ENCODE measurements at regions not wholly inside any gene's neighbourhood (a gene's known extent, or its start where the extent isn't known, plus 50 kb on each side); places are given as distances from the start of the nearest gene placed in this dataset.

DNA sequence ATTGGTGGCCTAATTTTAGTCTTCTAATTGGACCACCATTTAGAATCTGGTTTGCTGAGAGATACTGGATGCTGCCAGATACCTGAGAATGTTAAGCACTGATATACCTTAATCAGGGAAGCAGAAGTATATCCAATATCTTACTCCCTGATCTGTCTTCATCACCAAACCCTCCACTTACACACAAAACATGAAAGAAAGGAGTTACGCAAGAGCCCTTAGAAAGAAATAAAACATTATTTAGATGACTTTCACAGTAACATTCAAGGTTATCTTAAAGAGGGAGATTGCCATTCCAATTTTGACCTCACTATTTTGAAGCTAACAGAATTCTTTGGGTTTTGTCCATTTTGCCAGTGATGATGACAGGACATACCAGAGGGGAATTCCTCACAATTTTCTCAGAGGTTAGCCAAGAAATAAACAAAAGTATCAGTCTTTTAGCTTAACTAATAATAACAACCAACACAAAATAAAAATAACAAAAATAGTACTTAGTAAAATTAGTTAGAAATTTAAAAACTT is 496.1 kb downstream of the NFIB start:
- peaks cover 5% of the 10 kb centered on the region for H3K4me1 ChIP-seq (ENCODE audit: control insufficient read depth, insufficient read depth, low read length)
- H3K9me3 ChIP-seq (ENCODE audit: control insufficient read depth, low read length), result no peaks in the 10 kb centered on the region
- whole genome bisulfite sequencing, 2 experiments (ENCODE audit: insufficient coverage in 1 of 2, insufficient read length in 1 of 2), result 100% methylated on average over 1 of the region's 1 CpG; no CpG with 5 or more reads in 1 of the 2 experiments
- Mint-ChIP-seq H3K27ac (no peak overlapping the region), H3K9me3 (no peaks in the 10 kb centered on the region), H3K4me1 (peaks cover 4% of the 10 kb centered on the region), H3K4me3 (no peak overlapping the region), H3K27me3 (ENCODE audit: insufficient read depth) (no peaks in the 10 kb centered on the region), H3K36me3 (ENCODE audit: low read depth) (no peaks in the 10 kb centered on the region)
- no peaks in the 10 kb centered on the region for H3K36me3 ChIP-seq (ENCODE audit: control insufficient read depth, insufficient read depth, low read length)
- H3K4me3 ChIP-seq (ENCODE audit: low read length), result no peak overlapping the region
- no peak overlapping the region for H3K27ac ChIP-seq (ENCODE audit: low read depth, low read length)
- TF ChIP-seq CTCF (conservative IDR thresholded peaks at IDR 0.05), result no peak
- H3K9ac ChIP-seq (ENCODE audit: extremely low read depth, low read length, poor library complexity, severe bottlenecking), result no peak overlapping the region
- DNase-seq, result no peak
- no peaks in the 10 kb centered on the region for H3K27me3 ChIP-seq (ENCODE audit: control insufficient read depth, insufficient read depth, low read length, poor library complexity, severe bottlenecking)

DNA sequence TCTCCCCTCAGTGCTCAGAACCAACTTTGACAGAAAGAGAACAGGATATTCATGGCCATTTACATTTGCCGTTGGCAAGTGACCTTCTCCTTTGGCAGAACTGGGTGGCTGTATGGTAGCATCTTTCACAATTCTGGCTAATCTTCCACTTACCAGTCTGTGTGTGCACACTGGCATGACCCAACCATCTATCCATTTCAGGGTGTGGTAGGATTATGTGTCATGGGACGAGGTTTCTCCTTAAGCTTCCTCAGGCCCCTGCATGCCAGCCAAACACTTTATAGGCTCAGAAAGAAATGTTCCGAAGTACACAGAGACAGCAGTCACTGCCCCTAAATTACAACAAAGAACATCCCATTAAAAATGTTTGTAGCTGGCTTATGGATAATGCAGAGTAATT is 497.1 kb downstream of the NFIB start:
- no peaks in the 10 kb centered on the region for H3K9me3 ChIP-seq (ENCODE audit: control insufficient read depth, low read length)
- Mint-ChIP-seq H3K27ac (no peak overlapping the region), H3K27me3 (ENCODE audit: insufficient read depth) (no peaks in the 10 kb centered on the region), H3K9me3 (no peaks in the 10 kb centered on the region), H3K4me3 (no peak overlapping the region), H3K36me3 (ENCODE audit: low read depth) (no peaks in the 10 kb centered on the region), H3K4me1 (peaks cover 4% of the 10 kb centered on the region)
- no peak overlapping the region for H3K4me3 ChIP-seq (ENCODE audit: low read length)
- H3K4me1 ChIP-seq (ENCODE audit: control insufficient read depth, insufficient read depth, low read length), result peaks cover 5% of the 10 kb centered on the region
- WGBS, 2 experiments (ENCODE audit: insufficient coverage in 1 of 2, insufficient read length in 1 of 2), result 97 to 100% methylated on average over 1 to 3 of the region's 3 CpGs
- H3K27me3 ChIP-seq (ENCODE audit: control insufficient read depth, insufficient read depth, low read length, poor library complexity, severe bottlenecking), result no peaks in the 10 kb centered on the region
- H3K9ac ChIP-seq (ENCODE audit: extremely low read depth, low read length, poor library complexity, severe bottlenecking), result no peak overlapping the region
- H3K27ac ChIP-seq (ENCODE audit: low read depth, low read length), result no peak overlapping the region
- DNase-seq, result no peak
- TF ChIP-seq CTCF (conservative IDR thresholded peaks at IDR 0.05), result no peak
- no peaks in the 10 kb centered on the region for H3K36me3 ChIP-seq (ENCODE audit: control insufficient read depth, insufficient read depth, low read length)

DNA sequence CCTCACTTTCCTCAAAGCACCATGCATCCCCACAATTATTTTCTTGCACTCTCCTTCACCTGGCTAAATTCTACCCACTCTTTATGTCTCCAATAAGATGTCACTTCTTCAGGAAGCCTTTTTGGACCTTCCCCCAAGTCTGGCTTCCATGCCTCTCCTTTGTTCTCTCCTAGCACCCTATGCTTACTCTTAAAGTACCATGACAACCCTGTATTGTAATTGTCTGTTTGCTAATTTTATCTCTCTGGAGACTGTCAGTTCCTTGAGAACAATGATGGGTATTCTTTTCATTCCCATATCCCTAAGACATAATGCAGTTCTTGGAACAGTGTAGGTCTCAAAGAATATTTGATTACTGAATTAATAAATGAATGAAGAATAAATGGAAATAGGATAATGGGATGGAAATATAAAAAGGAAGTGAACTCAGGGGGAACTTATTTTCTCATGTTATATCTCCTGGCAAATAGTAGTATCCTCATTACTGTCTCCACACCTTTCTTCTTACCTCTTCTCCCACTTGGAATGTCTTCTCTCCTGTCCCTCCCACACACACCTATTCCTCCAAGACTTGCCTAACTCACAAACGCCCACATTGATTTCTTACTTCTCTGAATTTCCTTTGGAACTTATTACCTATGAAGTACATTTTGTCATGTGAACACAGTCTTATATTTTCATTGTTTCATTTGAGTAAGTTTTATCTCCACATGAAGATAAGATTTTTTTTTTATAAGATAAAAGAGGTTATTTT is 499.1 kb downstream of the NFIB start:
- no peaks in the 10 kb centered on the region for H3K27me3 ChIP-seq (ENCODE audit: control insufficient read depth, insufficient read depth, low read length, poor library complexity, severe bottlenecking)
- peaks cover 5% of the 10 kb centered on the region for H3K4me1 ChIP-seq (ENCODE audit: control insufficient read depth, insufficient read depth, low read length)
- no peaks in the 10 kb centered on the region for H3K27me3 Mint-ChIP-seq (ENCODE audit: insufficient read depth)
- H3K36me3 ChIP-seq (ENCODE audit: control insufficient read depth, insufficient read depth, low read length), result no peaks in the 10 kb centered on the region
- H3K9me3 Mint-ChIP-seq, result no peaks in the 10 kb centered on the region
- H3K4me3 ChIP-seq (ENCODE audit: low read length), result no peak overlapping the region
- DNase-seq, result no peak
- no peaks in the 10 kb centered on the region for H3K9me3 ChIP-seq (ENCODE audit: control insufficient read depth, low read length)
- no peak overlapping the region for H3K9ac ChIP-seq (ENCODE audit: extremely low read depth, low read length, poor library complexity, severe bottlenecking)
- H3K36me3 Mint-ChIP-seq (ENCODE audit: low read depth), result no peaks in the 10 kb centered on the region
- WGBS, 2 experiments (ENCODE audit: insufficient coverage in 1 of 2, insufficient read length in 1 of 2), result 89% methylated on average over 1 of the region's 1 CpG; no CpG with 5 or more reads in 1 of the 2 experiments
- no peak overlapping the region for H3K4me3 Mint-ChIP-seq
- H3K4me1 Mint-ChIP-seq, result peaks cover 4% of the 10 kb centered on the region
- no peak overlapping the region for H3K27ac ChIP-seq (ENCODE audit: low read depth, low read length)
- no peak overlapping the region for H3K27ac Mint-ChIP-seq
- no peak for TF ChIP-seq CTCF (conservative IDR thresholded peaks at IDR 0.05)
